ENCODE measurements at regions not wholly inside any gene's neighbourhood (a gene's known extent, or its start where the extent isn't known, plus 50 kb on each side); places are given as distances from the start of the nearest gene placed in this dataset.

GRCh38 chr3:178308771-178309170, 227.5 kb upstream of the KCNMB2 start:
- no peak overlapping the region for H3K27ac ChIP-seq
- H3K4me3 ChIP-seq = no peak overlapping the region
- no peaks in the 10 kb centered on the region for H3K9me3 ChIP-seq (ENCODE audit: low read depth)
- DNase-seq (ENCODE audit: low read depth in 1 of 2, low spot score in 1 of 2) = no peak
- H3K36me3 ChIP-seq = no peaks in the 10 kb centered on the region
- H3K27me3 ChIP-seq = no peaks in the 10 kb centered on the region
- no peak for TF ChIP-seq CTCF (IDR thresholded peaks at IDR 0.05; ENCODE audit: low read depth, low read length)
- H3K4me1 ChIP-seq (ENCODE audit: low read depth) = peaks cover 4% of the 10 kb centered on the region

- Histone ChIP-seq H3K27me3 (no peaks in the 10 kb centered on the region), H3K4me3 (no peak overlapping the region), H3K4me1 (ENCODE audit: low read depth) (peaks cover 4% of the 10 kb centered on the region), H3K36me3 (no peaks in the 10 kb centered on the region), H3K27ac (no peak overlapping the region), H3K9me3 (ENCODE audit: low read depth) (no peaks in the 10 kb centered on the region)
- TF ChIP-seq CTCF (IDR thresholded peaks at IDR 0.05; ENCODE audit: low read depth, low read length) = no peak
- DNase-seq (ENCODE audit: low read depth in 1 of 2, low spot score in 1 of 2) = no peak
Observed at GRCh38 chr3:178310949-178311348, 225.3 kb upstream of the KCNMB2 start.

- peaks cover 4% of the 10 kb centered on the region for H3K4me1 ChIP-seq (ENCODE audit: low read depth)
- H3K36me3 ChIP-seq = no peaks in the 10 kb centered on the region
- no peak for DNase-seq (ENCODE audit: low read depth in 1 of 2, low spot score in 1 of 2)
- H3K9me3 ChIP-seq (ENCODE audit: low read depth) = no peaks in the 10 kb centered on the region
- no peak for TF ChIP-seq CTCF (IDR thresholded peaks at IDR 0.05; ENCODE audit: low read depth, low read length)
- H3K27ac ChIP-seq = no peak overlapping the region
- no peak overlapping the region for H3K4me3 ChIP-seq
- H3K27me3 ChIP-seq = no peaks in the 10 kb centered on the region
Observed at GRCh38 chr3:178313716-178314115, 222.5 kb upstream of the KCNMB2 start.

GRCh38 chr3:178318340-178318739, 217.9 kb upstream of the KCNMB2 start:
- no peak overlapping the region for H3K4me3 ChIP-seq
- DNase-seq (ENCODE audit: low read depth in 1 of 2, low spot score in 1 of 2) = no peak
- H3K36me3 ChIP-seq = no peaks in the 10 kb centered on the region
- no peak overlapping the region for H3K27ac ChIP-seq
- peaks cover 31% of the 10 kb centered on the region for H3K4me1 ChIP-seq (ENCODE audit: low read depth)
- no peak for TF ChIP-seq CTCF (IDR thresholded peaks at IDR 0.05; ENCODE audit: low read depth, low read length)
- no peaks in the 10 kb centered on the region for H3K27me3 ChIP-seq
- no peaks in the 10 kb centered on the region for H3K9me3 ChIP-seq (ENCODE audit: low read depth)

GRCh38 chr3:178318941-178319816, 217.1 kb upstream of the KCNMB2 start:
- Histone ChIP-seq H3K4me1 (ENCODE audit: low read depth) (peaks cover 31% of the 10 kb centered on the region), H3K27me3 (no peaks in the 10 kb centered on the region), H3K4me3 (no peak overlapping the region), H3K36me3 (no peaks in the 10 kb centered on the region), H3K27ac (peak overlapping the region; percentile 95), H3K9me3 (ENCODE audit: low read depth) (no peaks in the 10 kb centered on the region)
- no peak for DNase-seq (ENCODE audit: low read depth in 1 of 2, low spot score in 1 of 2)
- TF ChIP-seq CTCF (IDR thresholded peaks at IDR 0.05; ENCODE audit: low read depth, low read length) = no peak
